ENCODE measurements at regions not wholly inside any gene's neighbourhood (a gene's known extent, or its start where the extent isn't known, plus 50 kb on each side); places are given as distances from the start of the nearest gene placed in this dataset.
"Not testable (repeated sequence)": the region's sequence is repeated elsewhere in the genome, so short reads cannot be mapped to it uniquely, and the experiment has no call there.

DNA sequence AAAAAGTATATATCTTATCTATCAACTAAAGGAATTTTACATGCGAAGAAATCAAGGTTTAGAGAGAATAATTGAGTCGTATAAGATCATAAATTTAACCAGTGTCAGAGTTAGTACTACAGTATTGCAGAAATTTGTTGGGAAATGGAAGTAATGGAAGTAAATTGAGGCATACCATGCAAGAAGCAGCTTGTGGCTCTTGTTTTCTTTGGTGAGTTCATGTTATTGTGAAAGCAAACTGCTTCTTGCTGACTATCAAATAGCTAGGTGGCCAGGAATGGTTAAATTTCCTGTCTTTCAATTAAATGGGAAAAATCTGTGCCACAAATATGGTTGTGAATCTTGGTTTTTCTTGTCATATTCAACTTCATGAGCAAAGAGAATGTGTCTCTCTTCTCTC is 652.7 kb downstream of the LMO4 start:
- no peak for TF ChIP-seq POLR2A (IDR thresholded peaks at IDR 0.05; ENCODE audit: low read depth, low read length)
- no peak for DNase-seq (ENCODE audit: insufficient read length, low spot score)
- FAIRE-seq, result no peak

DNA sequence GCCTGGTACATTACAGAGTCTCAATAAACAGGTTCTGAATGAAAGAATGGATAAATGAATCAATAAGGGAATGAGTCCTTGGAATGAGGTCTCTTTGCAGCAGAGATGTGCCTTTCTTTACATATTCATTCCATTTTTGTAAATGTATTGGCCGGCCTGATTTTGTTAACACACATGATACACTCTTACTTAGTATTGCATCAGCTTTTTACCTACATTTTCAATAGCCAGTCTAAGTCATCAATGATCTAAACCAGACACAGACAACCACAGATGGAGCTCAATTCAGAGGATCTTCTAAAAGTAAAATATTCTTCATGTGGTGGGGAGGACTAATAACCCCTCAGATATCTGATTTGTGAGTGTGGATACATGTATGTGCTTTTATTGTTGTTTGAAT is 653.1 kb downstream of the LMO4 start:
- no peak for TF ChIP-seq POLR2A (IDR thresholded peaks at IDR 0.05; ENCODE audit: low read depth, low read length)
- FAIRE-seq (no peak), DNase-seq (ENCODE audit: insufficient read length, low spot score) (no peak)

DNA sequence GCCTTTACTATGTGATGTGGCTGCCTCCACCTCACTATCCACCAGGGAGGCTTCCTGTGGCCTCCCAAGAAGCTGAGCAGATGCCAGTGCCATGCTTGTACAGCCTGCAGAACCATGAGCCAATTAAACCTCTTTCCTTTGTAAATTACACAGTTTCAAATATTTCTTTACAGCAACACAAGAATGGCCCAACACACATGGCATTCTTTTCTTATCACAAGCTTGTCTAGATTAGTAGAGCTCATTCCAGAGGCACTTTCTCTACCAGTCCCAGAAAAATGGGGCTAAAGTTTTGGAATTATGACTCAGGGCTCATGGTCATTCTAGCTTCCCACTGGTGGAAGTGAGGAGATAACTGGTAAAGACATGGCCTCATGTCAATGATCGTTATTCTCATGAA is 655.2 kb downstream of the LMO4 start:
- no peak for DNase-seq (ENCODE audit: insufficient read length, low spot score)
- no peak for FAIRE-seq
- no peak for TF ChIP-seq POLR2A (IDR thresholded peaks at IDR 0.05; ENCODE audit: low read depth, low read length)

DNA sequence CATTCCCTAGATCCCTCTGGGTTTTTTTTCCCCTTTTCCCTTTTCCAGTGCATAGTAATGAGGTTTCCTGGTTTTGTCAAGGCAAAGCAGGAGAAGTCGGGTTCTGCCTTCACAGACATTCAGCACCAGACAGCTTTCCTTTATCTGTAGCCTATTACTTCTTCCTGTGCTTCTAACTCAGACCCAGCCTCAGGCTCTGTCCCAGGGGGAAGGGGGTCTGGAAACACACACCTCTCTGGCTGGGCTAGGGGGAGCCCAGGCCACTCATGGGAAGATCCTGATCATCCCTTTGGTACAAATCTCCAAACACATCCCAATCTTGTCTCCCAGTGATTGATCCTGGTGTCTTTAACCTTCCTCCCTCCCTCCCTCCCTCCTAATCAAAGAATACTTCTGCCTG is 656.4 kb downstream of the LMO4 start:
- no peak for FAIRE-seq
- no peak for TF ChIP-seq POLR2A (IDR thresholded peaks at IDR 0.05; ENCODE audit: low read depth, low read length)
- no peak for DNase-seq (ENCODE audit: insufficient read length, low spot score)

DNA sequence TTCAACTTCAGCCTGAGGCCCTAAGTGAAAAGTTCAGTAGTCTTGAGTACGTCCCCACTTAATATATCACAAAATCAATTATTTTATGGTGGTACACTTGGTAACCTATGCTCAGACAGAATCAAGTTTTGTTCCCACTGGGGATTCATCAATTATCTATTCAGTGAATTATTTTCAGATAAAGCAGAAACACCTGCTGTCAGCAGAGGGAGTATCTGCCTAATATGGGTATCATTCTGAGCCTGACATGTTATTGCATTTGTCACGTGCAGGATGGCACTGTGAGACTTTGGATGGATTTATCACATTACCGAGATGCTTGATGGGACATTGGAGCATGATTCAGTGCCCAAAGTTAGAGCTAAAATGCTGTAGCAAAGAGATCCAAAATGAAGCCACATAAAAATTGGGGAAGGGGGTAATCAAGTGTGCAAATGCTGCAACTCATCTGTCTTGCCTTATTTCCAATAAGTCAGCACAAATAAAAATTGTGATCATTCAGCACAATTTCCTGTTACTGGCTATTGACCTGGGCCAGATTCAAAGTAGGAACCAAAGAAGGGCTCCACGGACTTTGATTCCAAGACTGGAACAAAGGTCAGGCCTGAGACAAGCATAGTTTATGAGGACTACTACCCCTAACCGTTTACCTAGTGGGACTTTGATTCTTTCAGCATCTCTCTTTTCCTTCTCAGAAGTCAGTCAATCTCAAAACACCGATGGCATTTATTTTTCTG is 657.6 kb downstream of the LMO4 start:
- no peak for DNase-seq (ENCODE audit: insufficient read length, low spot score)
- no peak for TF ChIP-seq POLR2A (IDR thresholded peaks at IDR 0.05; ENCODE audit: low read depth, low read length)
- no peak for FAIRE-seq

DNA sequence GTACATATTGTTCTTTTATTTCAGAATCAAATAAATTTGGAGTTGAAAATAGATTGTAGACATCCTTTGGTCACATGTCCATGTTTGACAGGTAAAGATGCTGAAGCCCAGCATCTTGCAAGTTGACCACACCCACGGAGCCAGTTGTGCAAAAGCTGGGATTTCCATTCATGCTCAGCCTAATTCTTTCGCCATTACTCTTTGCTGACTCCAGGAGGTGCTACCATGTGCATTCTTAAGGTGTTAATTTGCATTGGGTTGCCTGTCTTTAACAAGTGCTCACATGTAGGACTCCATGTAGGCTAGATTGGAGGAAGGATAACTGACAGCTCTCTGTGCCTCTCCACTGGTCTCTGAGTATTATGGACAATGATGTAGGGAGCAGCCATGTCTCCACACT is 660.7 kb downstream of the LMO4 start:
- DNase-seq (ENCODE audit: insufficient read length, low spot score) (no peak), FAIRE-seq (no peak)
- TF ChIP-seq POLR2A (IDR thresholded peaks at IDR 0.05; ENCODE audit: low read depth, low read length), result no peak

DNA sequence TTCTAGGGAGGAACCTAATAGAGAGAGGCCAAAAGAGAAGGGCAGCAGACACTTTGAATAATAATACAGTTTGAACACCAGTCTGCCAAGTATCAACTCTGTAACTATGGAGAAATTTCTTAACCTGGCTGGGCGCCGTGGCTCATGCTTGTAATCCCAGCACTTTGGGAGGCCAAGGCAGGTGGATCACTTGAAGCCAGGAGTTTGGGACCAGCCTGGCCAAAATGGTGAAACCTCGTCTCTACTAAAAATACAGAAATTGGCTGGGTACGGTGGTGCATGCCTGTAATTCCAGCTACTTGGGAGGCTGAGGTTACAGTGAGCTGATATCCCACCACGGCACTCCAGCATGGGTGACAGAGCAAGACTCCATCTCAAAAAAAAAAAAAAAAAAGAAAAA is 663.9 kb downstream of the LMO4 start:
- not testable (repeated sequence) for DNase-seq (ENCODE audit: insufficient read length, low spot score); FAIRE-seq

DNA sequence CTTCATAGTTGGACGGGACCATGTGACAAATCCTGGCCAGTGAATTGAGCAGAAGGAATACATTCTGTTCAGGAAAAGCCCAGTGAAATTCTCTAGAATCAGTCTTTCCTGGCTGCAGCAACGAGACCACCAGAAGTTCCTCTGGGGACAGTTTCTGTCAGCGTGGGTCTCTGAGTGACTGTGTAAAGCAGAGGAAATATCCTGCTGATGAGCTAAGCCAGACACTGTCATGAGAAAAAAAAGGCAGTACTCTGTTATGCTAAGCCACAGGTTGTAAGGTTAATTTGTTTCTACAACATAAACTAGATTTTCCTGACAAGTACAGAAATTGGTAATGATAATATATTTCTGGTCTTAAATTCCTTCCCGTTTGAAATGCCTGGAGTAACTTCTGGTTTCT is 664.4 kb downstream of the LMO4 start:
- no peak for FAIRE-seq
- no peak for TF ChIP-seq POLR2A (IDR thresholded peaks at IDR 0.05; ENCODE audit: low read depth, low read length)
- no peak for DNase-seq (ENCODE audit: insufficient read length, low spot score)

DNA sequence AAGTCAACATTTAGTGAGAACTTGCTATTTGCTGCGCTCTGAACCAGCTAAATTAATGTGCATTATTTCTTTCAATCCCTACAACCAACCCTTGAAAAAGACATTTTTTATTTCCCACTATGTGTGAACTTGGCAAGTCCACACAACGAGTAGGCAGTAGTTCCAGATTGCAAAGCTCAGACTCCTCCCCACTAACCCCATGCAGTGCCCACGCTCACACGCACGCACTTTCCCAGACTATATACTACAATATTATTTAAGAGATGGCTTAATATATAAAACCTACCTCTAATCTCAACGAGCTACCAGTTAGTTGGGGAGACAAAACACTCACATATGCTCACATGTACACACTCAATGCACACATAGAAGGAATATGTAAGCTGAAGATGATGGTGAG is 671.2 kb downstream of the LMO4 start:
- DNase-seq (ENCODE audit: insufficient read length, low spot score) (no peak), FAIRE-seq (no peak)
- TF ChIP-seq POLR2A (IDR thresholded peaks at IDR 0.05; ENCODE audit: low read depth, low read length), result no peak

DNA sequence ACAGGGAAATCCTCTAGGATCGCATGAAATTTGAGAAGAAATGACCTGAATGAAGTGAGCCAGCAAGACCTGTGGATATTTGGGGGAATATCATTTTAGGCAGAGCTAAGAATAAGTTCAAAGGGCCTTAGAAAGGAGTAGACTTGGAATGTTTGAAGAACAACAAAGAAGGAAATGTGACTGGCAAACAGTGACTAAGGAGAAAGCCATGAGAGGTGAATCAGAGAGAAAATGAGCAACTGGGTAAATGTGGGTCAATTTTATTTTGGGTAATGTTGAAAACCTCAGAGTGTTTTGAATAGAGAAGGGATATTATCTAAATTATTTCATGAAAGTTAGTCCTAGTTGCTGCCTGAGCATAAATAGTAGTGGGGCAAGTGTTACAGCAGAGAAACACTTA is 672.8 kb downstream of the LMO4 start:
- no peak for TF ChIP-seq POLR2A (IDR thresholded peaks at IDR 0.05; ENCODE audit: low read depth, low read length)
- DNase-seq (ENCODE audit: insufficient read length, low spot score) (peak; percentile 16), FAIRE-seq (peak; percentile 93)

DNA sequence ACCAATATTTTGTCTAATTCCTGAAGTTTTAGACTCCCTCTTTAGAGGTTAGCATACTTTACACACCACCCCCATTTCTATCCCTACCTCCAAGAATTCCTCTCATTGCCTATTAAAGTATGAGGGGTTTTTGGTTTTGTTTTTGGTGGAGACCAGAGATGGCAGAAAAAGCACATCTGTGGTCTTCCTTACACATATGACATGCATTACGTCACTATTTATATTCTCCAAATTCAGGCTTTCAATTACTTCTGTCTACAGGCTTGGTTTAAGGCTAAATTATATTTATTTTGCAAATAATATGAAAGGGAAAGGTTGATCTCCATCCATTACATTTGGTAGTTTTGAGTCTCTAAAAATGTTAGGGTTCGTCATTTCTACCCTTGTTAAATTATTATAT is 674.6 kb downstream of the LMO4 start:
- DNase-seq (ENCODE audit: insufficient read length, low spot score), result no peak
- TF ChIP-seq POLR2A (IDR thresholded peaks at IDR 0.05; ENCODE audit: low read depth, low read length), result no peak
- no peak for FAIRE-seq

DNA sequence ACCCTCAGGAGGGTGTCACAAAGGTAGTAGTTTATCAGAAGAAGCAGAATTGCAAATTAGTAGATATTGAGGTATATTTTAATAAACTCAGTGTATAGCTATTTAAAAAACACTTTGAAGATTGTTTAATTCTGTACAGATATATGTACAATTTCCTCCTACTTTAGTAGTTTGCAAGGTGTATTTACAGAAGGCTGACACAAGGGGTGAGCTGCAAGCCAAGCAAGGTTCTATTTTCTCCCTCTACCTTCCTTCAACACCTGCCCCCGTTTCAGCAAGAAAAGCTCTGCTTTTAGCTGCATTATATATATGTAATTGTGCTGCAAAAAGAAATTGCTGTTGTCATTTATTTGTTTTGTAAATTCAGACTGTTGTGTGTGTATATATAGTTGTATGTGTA is 674.2 kb upstream of the PKN2 start:
- no peak for TF ChIP-seq POLR2A (IDR thresholded peaks at IDR 0.05; ENCODE audit: low read depth, low read length)
- FAIRE-seq (no peak), DNase-seq (ENCODE audit: insufficient read length, low spot score) (no peak)

DNA sequence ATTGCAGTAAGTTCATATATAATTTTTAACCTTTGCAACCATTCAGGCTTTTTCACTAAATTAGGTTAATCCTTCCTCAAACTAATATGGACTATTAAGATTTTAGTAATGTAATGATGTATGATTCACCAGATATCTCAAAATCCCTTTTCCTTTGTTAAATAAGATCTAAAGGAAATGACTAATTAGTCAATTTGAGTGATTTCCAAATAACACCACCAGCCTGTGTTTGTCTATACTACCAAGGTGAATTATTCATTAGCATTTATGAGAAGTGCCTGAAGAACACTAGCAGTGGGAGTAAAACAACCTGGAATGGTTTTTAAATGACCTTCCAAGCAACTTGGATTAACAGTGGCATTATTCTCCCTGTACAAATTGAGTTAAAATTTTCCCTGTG is 670.6 kb upstream of the PKN2 start:
- FAIRE-seq (no peak), DNase-seq (ENCODE audit: insufficient read length, low spot score) (no peak)
- no peak for TF ChIP-seq POLR2A (IDR thresholded peaks at IDR 0.05; ENCODE audit: low read depth, low read length)

DNA sequence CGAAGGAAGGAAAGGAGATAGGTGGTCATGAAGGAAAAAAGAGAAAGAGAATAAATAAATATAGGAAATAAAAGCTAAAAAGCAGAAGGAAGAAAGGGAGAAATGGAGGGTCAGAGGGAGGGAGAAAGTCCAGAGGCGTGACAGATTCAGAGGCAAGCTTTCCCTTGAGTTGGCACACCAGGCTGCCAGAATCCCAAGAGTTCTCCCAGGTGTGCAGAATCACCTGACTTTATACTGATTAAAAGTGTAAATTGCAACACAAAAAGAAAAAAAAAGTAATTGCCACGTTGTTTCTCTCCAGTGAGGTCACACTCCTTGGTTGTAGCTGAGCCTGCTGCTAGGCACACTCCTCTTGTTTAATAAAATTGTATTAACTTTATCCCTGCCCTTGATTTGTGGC is 669.9 kb upstream of the PKN2 start:
- no peak for DNase-seq (ENCODE audit: insufficient read length, low spot score)
- no peak for TF ChIP-seq POLR2A (IDR thresholded peaks at IDR 0.05; ENCODE audit: low read depth, low read length)
- FAIRE-seq, result no peak

DNA sequence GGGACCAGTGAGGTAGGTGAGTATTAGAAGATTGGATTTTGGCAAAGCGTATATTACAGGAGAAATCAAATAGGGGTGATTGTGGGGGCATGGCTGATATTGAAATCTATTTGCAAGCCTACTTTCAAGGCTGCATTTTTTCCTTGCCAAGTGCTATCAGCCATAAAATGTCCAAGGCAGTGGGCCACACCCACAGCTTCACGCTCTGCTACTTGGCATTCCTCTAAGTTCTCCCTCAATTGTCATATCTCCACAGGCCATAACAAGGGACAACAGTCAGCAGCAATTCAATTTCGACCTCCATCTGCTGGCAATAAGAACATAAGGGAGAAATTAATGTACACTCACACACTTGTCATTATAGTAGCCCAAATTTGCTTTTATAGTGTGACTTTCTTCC is 667.1 kb upstream of the PKN2 start:
- DNase-seq (ENCODE audit: insufficient read length, low spot score) (no peak), FAIRE-seq (no peak)
- TF ChIP-seq POLR2A (IDR thresholded peaks at IDR 0.05; ENCODE audit: low read depth, low read length), result no peak

DNA sequence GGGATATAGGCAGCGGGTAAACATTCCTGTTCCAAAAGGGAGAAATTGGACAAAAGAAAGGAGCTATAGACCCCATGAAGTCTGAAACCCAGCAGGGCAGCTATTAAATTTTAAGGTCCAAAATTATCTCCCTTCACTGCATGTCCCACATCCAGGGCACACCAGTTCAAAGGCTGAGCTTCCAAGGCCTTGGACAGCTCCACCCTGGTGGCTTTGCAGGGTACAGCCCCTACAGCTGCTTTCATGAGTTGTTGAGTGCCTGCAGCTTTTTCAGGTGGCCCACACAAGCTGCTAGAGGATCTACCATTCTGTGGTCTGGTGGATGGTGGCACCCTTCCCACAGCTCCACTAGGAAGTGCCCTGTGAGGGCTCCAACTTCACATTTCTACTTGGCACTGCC is 662.5 kb upstream of the PKN2 start:
- no peak for TF ChIP-seq POLR2A (IDR thresholded peaks at IDR 0.05; ENCODE audit: low read depth, low read length)
- no peak for DNase-seq (ENCODE audit: insufficient read length, low spot score)
- FAIRE-seq, result no peak
